T-helper 1 cell treated with Interleukin-12 subunit alpha and Interleukin-12 subunit beta and Interleukin-4 antibody, amounts not matched to agents 30 μg/mL and 1 μg/mL, for 36 hours (primary cell): ENCODE measurements at regions not wholly inside any gene's neighbourhood (a gene's known extent, or its start where the extent isn't known, plus 50 kb on each side); places are given as distances from the start of the nearest gene placed in this dataset.

Experiments
- H3K27ac Mint-ChIP-seq: one replicate; pipeline ENCODE4 v1.8.0; 2021; ENCODE audit warnings: mild to moderate bottlenecking, mixed read lengths
- H3K27me3 Mint-ChIP-seq: one replicate; pipeline ENCODE4 v1.8.0; 2021; ENCODE audit warnings: low read depth, mixed read lengths
- H3K36me3 Mint-ChIP-seq: one replicate; pipeline ENCODE4 v1.8.0; 2021; ENCODE audit warnings: low read depth, mixed read lengths
- H3K4me1 Mint-ChIP-seq: one replicate; pipeline ENCODE4 v1.8.0; 2021; ENCODE audit warnings: low read depth, mixed read lengths
- H3K4me3 Mint-ChIP-seq: one replicate; pipeline ENCODE4 v1.8.0; 2021; ENCODE audit warnings: mild to moderate bottlenecking, moderate library complexity, mixed read lengths
- H3K9me3 Mint-ChIP-seq: one replicate; pipeline ENCODE4 v1.8.0; 2021; ENCODE audit warnings: mixed read lengths

DNA sequence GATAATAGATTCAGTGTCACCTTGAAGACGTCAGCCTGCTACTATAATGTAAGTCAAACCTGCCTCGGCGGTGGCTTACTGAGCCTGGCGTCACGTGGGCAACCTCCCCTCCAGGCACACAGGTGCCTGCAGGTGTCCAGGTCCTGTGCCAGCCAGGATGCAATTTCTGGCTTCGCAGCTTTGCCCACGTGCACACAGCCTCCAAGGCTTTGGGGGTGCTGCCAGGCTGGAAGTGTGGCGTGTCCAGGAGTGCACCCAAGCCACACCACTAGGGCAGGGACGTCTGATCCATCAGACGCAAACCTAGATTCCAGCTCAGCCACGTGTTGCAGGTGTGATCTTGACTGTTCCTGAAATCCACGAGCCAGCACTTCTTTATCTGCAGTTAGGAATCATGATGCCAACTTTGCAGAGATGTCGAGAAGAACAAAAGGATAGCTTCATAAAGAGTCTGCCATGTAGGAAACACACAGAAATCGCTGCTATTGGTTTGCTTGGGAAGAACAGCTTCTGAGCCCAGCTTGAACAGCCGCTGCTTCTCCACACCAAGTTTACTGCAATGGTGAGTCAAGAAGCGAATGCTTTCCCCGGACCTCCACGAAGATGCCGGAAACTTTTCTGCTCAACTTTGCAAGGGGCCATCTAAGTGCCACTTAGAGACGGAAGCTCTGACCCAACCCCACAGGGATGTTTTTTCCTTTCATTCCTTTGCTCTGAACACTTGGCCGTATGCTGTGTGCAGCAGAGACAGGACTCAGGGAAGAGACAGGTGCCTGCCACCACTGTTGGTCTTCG, 84.2 kb upstream of the SALL3 start:
- no peaks in the 10 kb centered on the region for H3K36me3 Mint-ChIP-seq
- no peaks in the 10 kb centered on the region for H3K27me3 Mint-ChIP-seq
- H3K9me3 Mint-ChIP-seq = peaks cover 5% of the 10 kb centered on the region
- no peak overlapping the region for H3K27ac Mint-ChIP-seq
- no peaks in the 10 kb centered on the region for H3K4me1 Mint-ChIP-seq
- no peak overlapping the region for H3K4me3 Mint-ChIP-seq

DNA sequence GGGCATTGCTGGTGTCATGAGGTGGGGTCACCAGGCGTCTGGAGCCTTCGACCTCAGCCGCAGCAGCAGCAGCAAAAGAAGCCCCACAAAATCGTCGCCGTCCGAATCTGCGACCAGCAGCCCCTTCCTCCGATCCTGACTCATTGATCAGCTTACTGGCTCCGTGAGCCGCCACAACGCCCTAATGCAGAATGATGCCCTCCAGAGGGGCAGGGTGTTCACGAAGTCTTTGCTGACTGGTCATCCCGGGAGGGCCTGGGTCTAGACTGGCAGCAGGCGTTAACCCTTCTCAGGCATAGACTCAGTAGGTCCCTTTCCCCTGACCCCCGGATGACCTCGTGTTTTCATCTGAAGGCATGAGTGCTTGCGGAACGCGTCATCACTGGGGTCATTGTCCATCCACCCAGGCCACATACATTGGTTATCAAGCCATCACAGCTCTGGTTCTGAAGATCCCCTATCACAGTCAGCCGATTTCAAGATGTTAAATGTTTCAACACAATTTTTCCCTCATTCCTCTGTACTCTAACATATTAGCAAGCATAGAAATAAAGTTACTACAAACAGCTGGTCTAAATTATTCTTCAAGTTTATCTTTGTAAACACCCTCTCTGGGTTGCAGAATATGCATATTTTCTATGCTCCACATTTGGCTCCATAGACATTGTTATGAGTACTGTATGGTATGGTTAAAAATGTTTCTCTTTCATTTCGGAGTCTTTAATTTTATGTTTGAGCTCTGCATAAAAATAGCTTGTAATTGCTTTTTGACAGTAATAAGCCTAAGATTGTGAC, 83.3 kb upstream of the SALL3 start:
- H3K4me1 Mint-ChIP-seq = no peaks in the 10 kb centered on the region

DNA sequence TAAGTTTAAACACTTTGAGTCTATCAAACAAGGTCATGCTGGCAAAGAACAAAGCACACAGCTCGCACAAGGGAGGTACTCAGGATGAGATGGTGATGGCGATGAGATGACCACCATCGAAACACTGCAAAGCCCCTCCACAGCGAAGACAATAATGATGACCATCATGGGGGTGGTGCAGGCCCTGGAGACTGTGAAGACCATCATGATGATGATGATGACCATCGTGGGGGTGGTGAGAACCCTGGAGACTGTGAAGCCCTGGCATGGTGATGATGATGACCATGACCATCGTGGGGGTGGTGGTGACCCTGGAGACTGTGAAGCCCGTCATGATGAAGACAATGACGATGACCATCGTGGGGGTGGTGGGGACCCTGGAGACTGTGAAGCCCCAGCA, 81.6 kb upstream of the SALL3 start:
- Mint-ChIP-seq H3K4me1 (no peaks in the 10 kb centered on the region), H3K36me3 (no peaks in the 10 kb centered on the region), H3K9me3 (no peaks in the 10 kb centered on the region), H3K27ac (no peak overlapping the region), H3K4me3 (no peak overlapping the region), H3K27me3 (no peaks in the 10 kb centered on the region)

More for the DNA sequence above, 83.3 kb upstream of the SALL3 start:
- Mint-ChIP-seq H3K4me3 (no peak overlapping the region), H3K36me3 (no peaks in the 10 kb centered on the region), H3K27ac (no peak overlapping the region), H3K27me3 (no peaks in the 10 kb centered on the region), H3K9me3 (no peaks in the 10 kb centered on the region)

DNA sequence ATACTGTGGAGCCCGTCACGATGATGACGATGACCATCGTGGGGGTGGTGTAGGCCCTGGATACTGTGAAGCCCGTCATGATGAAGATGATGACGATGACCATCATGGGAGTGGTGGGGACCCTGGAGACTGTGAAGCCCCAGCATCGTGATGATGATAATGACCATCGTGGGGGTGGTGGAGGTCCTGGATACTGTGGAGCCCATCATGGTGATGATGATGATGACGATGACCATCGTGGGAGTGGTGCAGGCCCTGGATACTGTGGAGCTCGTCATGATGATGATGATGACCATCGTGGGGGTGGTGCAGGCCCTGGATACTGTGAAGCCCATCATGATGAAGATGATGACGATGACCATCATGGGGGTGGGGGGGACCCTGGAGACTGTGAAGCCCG, 81.0 kb upstream of the SALL3 start:
- H3K9me3 Mint-ChIP-seq = no peaks in the 10 kb centered on the region
- H3K4me1 Mint-ChIP-seq = no peaks in the 10 kb centered on the region
- H3K4me3 Mint-ChIP-seq = no peak overlapping the region
- no peaks in the 10 kb centered on the region for H3K36me3 Mint-ChIP-seq
- no peaks in the 10 kb centered on the region for H3K27me3 Mint-ChIP-seq
- no peak overlapping the region for H3K27ac Mint-ChIP-seq

DNA sequence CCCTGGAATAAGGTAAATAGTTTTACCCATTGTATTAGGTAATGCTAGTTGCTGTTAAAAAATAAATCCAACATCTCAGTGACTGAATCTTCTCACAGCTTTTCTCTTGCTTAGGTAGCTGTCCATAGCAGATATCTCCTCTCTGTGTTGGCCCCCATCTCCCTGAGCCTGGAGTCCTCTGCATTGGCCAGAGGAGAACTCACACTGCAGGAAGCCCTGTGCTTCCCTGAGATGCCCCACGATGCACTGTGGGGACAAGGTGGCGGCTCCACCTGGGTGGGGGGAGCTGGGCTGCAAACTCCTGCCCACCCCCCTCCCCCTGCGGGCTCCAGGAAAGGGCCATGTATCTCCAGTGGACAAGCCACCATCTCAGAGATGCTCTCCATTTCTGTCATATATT, 80.4 kb upstream of the SALL3 start:
- H3K27me3 Mint-ChIP-seq = no peaks in the 10 kb centered on the region
- no peaks in the 10 kb centered on the region for H3K9me3 Mint-ChIP-seq
- no peak overlapping the region for H3K27ac Mint-ChIP-seq
- H3K36me3 Mint-ChIP-seq = no peaks in the 10 kb centered on the region
- no peak overlapping the region for H3K4me3 Mint-ChIP-seq
- H3K4me1 Mint-ChIP-seq = no peaks in the 10 kb centered on the region

DNA sequence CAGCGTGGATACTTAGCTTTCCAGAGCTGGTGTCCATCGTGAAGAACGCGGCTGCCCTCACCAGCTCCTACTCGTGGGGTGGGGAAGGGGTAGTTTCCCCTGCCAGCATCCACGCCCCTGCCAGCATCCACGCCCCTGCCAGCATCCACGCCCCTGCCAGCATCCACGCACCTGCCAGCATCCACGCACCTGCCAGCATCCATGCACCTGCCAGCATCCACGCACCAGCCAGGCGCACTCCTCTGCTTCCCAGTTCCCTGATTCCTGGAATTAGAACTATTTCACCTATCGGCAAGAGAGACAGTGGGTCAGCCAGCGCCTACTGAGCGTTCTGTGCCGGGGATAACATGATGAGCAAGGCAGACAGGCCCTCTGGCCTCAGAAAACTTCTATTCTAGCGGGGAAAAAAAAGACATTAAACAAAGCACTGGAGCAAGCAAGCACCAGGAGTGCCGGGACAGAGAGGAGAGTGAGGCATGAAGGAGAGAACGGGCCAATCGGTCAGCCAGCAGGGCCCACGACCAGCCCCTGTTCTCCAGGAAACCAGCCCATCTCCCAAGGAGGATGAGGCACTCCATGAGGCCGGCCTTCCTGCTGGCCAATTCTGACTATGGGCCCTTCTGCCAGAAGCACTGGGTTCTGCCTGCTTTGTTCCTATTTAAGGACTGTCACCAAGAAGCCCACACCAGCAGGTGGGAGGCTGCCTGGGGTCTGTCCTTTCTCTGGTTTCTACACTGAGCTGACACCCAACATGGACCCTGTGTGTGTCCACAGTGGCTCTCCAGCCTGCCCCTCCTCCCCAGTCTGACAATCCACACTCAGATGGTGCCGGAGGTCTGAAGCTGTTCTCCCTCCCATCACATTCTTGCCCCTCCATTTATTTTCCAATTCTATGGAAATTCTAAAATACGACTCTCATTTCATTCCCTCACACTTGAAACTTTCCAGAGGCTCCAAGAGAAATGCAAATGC, 78.4 kb upstream of the SALL3 start:
- Mint-ChIP-seq H3K4me3 (no peak overlapping the region), H3K27ac (no peak overlapping the region), H3K36me3 (no peaks in the 10 kb centered on the region), H3K9me3 (no peaks in the 10 kb centered on the region), H3K4me1 (no peaks in the 10 kb centered on the region), H3K27me3 (no peaks in the 10 kb centered on the region)

DNA sequence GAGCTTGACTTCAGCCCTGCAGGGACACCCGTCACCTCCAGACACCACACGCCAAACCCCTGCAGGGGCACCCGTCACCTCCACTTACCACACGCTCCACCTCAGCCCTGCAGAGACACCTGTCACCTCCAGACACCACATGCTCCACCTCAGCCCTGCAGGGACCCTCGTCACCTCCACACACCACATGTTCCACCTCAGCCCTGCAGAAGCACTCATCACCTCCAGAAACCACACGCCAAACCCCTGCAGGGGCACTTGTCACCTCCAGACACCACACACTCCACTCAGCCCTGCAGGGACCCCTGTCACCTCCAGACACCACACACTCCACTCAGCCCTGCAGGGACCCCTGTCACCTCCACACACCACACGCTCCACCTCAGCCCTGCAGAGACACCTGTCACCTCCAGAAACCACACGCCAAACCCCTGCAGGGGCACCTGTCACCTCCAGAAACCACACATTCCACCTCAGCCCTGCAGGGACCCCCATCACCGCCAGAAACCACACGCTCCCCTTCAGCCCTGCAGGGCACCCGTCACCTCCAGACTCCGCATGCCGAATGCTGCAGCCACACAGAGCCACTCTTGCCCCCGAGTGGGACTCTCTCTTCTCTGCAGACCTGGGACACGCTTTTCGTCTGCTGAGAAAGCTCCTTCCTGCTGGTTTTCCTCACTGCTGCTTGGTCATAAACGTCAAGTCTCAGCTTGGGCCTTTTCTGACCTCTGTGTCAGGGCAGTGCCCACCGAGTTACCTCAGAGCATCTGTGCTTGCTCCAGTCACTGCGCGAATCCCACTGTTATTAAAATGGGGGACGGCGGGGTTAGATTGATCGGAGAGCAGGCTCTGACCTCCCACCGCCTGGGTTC, 77.5 kb upstream of the SALL3 start:
- H3K36me3 Mint-ChIP-seq = no peaks in the 10 kb centered on the region
- no peak overlapping the region for H3K4me3 Mint-ChIP-seq
- no peak overlapping the region for H3K27ac Mint-ChIP-seq

DNA sequence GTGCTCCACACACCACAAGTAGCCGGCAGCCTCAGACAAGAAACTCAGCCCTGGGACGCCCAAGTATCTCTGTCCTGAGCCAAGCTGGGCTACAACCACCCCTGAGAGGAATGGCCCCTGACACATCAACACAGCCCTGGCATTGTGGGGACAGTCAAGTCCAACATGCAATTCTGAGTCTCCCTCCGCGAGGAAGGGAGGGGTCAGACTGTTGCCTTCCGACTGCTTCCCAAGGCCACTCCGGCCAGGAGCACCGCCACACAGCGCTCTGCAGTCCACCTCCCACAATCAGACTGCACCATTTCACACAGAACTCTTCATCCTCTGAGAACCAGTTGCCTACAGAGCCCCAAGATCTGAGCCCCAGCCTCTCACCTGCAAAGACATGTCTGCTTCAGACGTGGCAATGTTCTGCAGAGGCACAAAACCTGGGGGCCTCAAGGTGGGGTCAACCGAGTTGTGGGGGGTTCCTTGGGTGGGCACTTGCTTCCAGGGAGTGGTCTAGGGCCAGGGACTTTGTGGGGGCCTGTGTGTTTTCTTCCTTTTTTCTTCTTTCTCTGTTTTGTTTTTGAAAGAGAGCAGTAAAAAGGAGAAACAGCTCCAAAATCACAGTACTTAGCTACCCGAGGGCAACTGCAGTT, 76.7 kb upstream of the SALL3 start:
- no peaks in the 10 kb centered on the region for H3K4me1 Mint-ChIP-seq
- H3K9me3 Mint-ChIP-seq = no peaks in the 10 kb centered on the region
- H3K27ac Mint-ChIP-seq = no peak overlapping the region
- no peaks in the 10 kb centered on the region for H3K36me3 Mint-ChIP-seq
- no peaks in the 10 kb centered on the region for H3K27me3 Mint-ChIP-seq
- no peak overlapping the region for H3K4me3 Mint-ChIP-seq

More for the DNA sequence above, 77.5 kb upstream of the SALL3 start:
- Mint-ChIP-seq H3K4me1 (no peaks in the 10 kb centered on the region), H3K27me3 (no peaks in the 10 kb centered on the region), H3K9me3 (no peaks in the 10 kb centered on the region)

DNA sequence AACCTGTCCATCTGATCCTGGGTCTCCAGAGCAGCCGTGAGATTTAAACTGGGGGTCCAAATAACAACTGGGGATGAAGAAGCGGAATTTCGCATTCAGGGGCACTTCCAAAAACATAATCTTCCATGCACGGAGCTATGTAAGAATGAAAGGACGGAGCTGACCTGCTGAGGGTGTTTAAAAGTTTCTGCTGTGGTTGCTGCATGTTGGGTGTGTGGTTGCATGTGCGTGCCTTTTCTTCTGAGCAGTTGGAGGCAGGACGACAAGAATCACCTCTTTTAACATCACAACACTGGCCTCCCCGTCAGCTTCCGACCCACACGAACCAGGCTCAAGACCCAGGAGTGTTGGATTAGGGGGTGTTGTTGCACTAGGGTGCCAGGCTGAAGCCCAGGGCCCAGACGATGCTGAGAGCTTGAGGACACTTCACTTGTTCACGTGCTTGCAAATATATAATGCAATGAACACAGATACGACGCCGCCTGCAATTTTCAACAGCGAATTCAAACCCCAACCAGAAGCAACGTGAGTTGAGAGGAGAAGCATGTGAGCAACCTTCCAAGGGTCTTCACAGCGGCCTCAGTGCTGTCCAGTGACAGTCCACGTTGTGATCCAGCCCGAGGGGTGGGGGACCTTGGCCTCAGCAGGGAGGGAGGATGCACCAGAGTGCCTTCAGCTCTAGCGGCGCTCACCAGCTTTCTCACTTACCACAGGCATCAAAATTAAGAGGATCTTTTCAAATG, 76.0 kb upstream of the SALL3 start:
- H3K4me3 Mint-ChIP-seq = no peak overlapping the region
- H3K36me3 Mint-ChIP-seq = no peaks in the 10 kb centered on the region
- no peak overlapping the region for H3K27ac Mint-ChIP-seq
- no peaks in the 10 kb centered on the region for H3K4me1 Mint-ChIP-seq
- no peaks in the 10 kb centered on the region for H3K9me3 Mint-ChIP-seq
- no peaks in the 10 kb centered on the region for H3K27me3 Mint-ChIP-seq

DNA sequence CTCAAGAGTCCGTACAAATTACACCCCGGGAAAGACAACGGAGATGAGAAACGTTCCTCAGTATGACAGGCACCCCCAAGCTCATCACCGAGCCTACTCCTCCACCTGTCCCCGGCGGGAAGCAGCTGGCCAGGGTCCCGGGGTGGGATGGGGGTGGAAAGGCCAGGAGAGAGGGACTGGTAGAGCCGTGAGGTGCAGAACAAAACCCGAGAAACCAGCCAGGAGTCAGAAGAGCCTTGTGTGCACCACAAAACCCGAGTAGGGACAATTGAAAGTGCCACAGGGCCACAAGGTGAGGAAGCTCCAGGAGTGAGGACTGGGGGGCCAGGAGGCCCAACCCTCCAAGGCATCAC, 75.5 kb upstream of the SALL3 start:
- H3K4me1 Mint-ChIP-seq = no peaks in the 10 kb centered on the region
- no peak overlapping the region for H3K27ac Mint-ChIP-seq
- H3K4me3 Mint-ChIP-seq = no peak overlapping the region
- H3K27me3 Mint-ChIP-seq = no peaks in the 10 kb centered on the region
- H3K36me3 Mint-ChIP-seq = no peaks in the 10 kb centered on the region
- no peaks in the 10 kb centered on the region for H3K9me3 Mint-ChIP-seq

DNA sequence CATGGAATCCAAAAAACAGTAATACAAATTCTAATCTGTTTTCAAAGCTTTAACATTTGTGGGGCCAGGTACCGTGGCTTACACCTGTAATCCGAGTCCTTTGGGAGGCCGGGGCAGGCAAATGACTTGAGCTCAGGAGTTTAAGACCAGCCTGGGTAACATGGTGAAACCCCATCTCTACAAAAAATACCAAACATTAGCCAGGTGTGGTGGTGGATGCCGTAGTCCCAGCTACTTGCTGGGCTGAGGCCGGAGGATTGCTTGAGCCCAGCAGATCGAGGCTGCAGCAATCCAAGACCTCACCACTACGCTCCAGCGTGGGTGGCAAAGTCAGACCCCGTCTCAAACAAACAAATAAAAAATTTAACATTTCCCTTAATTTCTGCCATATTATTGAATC, 74.3 kb upstream of the SALL3 start:
- H3K27me3 Mint-ChIP-seq = no peaks in the 10 kb centered on the region
- no peaks in the 10 kb centered on the region for H3K36me3 Mint-ChIP-seq
- H3K4me1 Mint-ChIP-seq = no peaks in the 10 kb centered on the region
- H3K4me3 Mint-ChIP-seq = no peak overlapping the region
- H3K27ac Mint-ChIP-seq = no peak overlapping the region
- H3K9me3 Mint-ChIP-seq = no peaks in the 10 kb centered on the region

DNA sequence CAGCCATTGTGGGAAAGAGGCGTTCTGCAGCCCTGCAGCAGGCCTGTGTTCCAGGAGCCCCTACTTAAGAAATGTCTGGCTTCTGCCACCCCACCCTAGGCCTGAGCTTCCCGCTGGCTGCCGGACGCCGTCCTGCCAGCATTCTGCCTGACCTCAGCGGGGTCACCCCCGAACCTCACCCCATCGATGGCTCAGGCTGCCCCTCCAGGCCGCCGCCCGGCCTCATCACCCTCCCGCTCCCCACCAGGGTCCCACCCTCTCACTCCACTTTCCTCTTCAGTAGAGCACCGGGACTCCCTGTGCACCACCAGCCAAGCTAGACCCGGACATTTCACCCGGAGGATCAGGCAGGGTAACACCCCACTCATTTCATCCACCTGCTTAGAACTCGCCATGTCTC, 73.6 kb upstream of the SALL3 start:
- no peaks in the 10 kb centered on the region for H3K9me3 Mint-ChIP-seq
- H3K36me3 Mint-ChIP-seq = no peaks in the 10 kb centered on the region
- H3K4me3 Mint-ChIP-seq = no peak overlapping the region
- no peak overlapping the region for H3K27ac Mint-ChIP-seq
- no peaks in the 10 kb centered on the region for H3K27me3 Mint-ChIP-seq
- H3K4me1 Mint-ChIP-seq = no peaks in the 10 kb centered on the region
